Astrocyte (in vitro differentiated cells and primary cell): ENCODE measurements at regions not wholly inside any gene's neighbourhood (a gene's known extent, or its start where the extent isn't known, plus 50 kb on each side); places are given as distances from the start of the nearest gene placed in this dataset.

Source experiments
- DNase-seq: peaks from one replicate; pipeline ENCODE4 v3.0.0-alpha.2; 2010; ENCODE audit warnings: low read depth
- FAIRE-seq: peaks from 2 replicates; lab custom pipeline; 2011; peaks lifted over from hg19 to GRCh38; lab: Jason Lieb, UNC
- H2AFZ ChIP-seq: 2 replicates; pipeline ENCODE4 v1.6.0; 2012; ENCODE audit warnings: low read depth, low read length, inconsistent platforms
- H3K27ac ChIP-seq: 2 replicates; pipeline ENCODE4 v1.5.1; 2011; ENCODE audit warnings: low read depth, low read length, inconsistent platforms
- H3K27me3 ChIP-seq: 2 replicates; pipeline ENCODE4 v1.6.0; 2011; ENCODE audit warnings: low read length, inconsistent platforms; ENCODE audit not compliant: insufficient read depth
- H3K36me3 ChIP-seq: 2 replicates; pipeline ENCODE4 v1.5.1; 2011; ENCODE audit warnings: low read length, inconsistent platforms; ENCODE audit not compliant: insufficient read depth
- H3K4me1 ChIP-seq: 2 replicates; pipeline ENCODE4 v1.5.1; 2011; ENCODE audit warnings: low read length, inconsistent platforms; ENCODE audit not compliant: insufficient read depth
- H3K4me2 ChIP-seq: 2 replicates; pipeline ENCODE4 v1.6.0; 2012; ENCODE audit warnings: low read length, inconsistent platforms
- H3K4me3 ChIP-seq: 2 replicates; pipeline ENCODE4 v1.5.1; 2011; ENCODE audit warnings: low read depth, mild to moderate bottlenecking, low read length, inconsistent platforms; ENCODE audit not compliant: insufficient read depth
- H3K79me2 ChIP-seq: 2 replicates; pipeline ENCODE4 v1.6.0; 2012; ENCODE audit warnings: mild to moderate bottlenecking, low read length, inconsistent platforms; ENCODE audit not compliant: insufficient read depth
- H3K9ac ChIP-seq: 2 replicates; pipeline ENCODE4 v1.6.0; 2012; ENCODE audit warnings: mild to moderate bottlenecking, low read length, inconsistent platforms
- H3K9me3 ChIP-seq: 2 replicates; pipeline ENCODE4 v1.5.1; 2012; ENCODE audit warnings: low read depth, mild to moderate bottlenecking, low read length, inconsistent platforms; ENCODE audit not compliant: insufficient read depth
- H4K20me1 ChIP-seq: 2 replicates; pipeline ENCODE4 v1.6.0; 2012; ENCODE audit warnings: low read length, inconsistent platforms; ENCODE audit not compliant: insufficient read depth
- H3K27ac Mint-ChIP-seq: one replicate; pipeline ENCODE4 v1.8.0; 2021; ENCODE audit warnings: mild to moderate bottlenecking, mixed read lengths; ENCODE audit not compliant: unreplicated experiment
- H3K27me3 Mint-ChIP-seq: one replicate; pipeline ENCODE4 v1.8.0; 2021; ENCODE audit warnings: low read depth, mixed read lengths; ENCODE audit not compliant: unreplicated experiment
- H3K36me3 Mint-ChIP-seq: one replicate; pipeline ENCODE4 v1.8.0; 2021; ENCODE audit warnings: low read depth, mixed read lengths; ENCODE audit not compliant: unreplicated experiment
- H3K4me1 Mint-ChIP-seq: one replicate; pipeline ENCODE4 v1.8.0; 2021; ENCODE audit warnings: low read depth, mixed read lengths; ENCODE audit not compliant: unreplicated experiment
- H3K4me3 Mint-ChIP-seq: one replicate; pipeline ENCODE4 v1.8.0; 2021; ENCODE audit warnings: mild to moderate bottlenecking, moderate library complexity, mixed read lengths; ENCODE audit not compliant: unreplicated experiment
- H3K9me3 Mint-ChIP-seq: one replicate; pipeline ENCODE4 v1.8.0; 2021; ENCODE audit warnings: mild to moderate bottlenecking, mixed read lengths; ENCODE audit not compliant: unreplicated experiment
- EZH2 ChIP-seq: IDR thresholded peaks from 2 replicates; pipeline ENCODE4 v1.6.1; 2012; ENCODE audit warnings: mild to moderate bottlenecking, low read length, inconsistent platforms; ENCODE audit not compliant: insufficient read depth
- TF ChIP-seq, protein P1 (sequence below): IDR thresholded peaks from 2 replicates; pipeline ENCODE4 v1.5.1; 2011; ENCODE audit warnings: low read depth, mild to moderate bottlenecking, inconsistent platforms, low read length, moderate library complexity; ENCODE audit not compliant: insufficient read depth

DNA sequence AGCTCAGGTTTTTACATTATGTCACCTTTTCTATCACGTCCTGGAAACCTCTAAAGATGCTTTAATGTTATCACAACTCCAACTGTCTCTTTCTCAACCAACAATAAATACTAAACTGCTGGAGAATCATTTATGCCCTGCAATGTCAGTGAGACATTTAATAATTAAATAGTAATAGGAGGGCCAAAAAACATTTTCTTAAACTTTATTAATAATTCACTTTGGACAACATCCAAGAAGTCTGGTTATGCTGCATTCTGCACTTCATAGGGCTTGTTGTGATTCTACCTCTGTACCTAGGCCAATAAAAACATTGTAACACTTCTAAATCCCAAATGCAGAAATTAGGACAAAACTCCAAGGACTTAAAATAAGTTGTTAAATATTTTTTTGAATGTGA, 420.4 kb upstream of the LRRTM1 start:
- no peaks in the 10 kb centered on the region for H3K36me3 Mint-ChIP-seq
- FAIRE-seq: no peak
- Histone ChIP-seq H3K4me2 (no peak overlapping the region), H3K79me2 (no peaks in the 10 kb centered on the region), H3K9me3 (peaks cover 8% of the 10 kb centered on the region), H3K27me3 (no peaks in the 10 kb centered on the region), H4K20me1 (no peaks in the 10 kb centered on the region), H3K4me3 (no peak overlapping the region), H3K27ac (no peak overlapping the region), H3K9ac (no peak overlapping the region), H3K4me1 (no peaks in the 10 kb centered on the region), H2AFZ (no peak overlapping the region), H3K36me3 (no peaks in the 10 kb centered on the region)
- no peak for DNase-seq
- TF ChIP-seq EZH2: no peak
- TF ChIP-seq, protein P1, sequence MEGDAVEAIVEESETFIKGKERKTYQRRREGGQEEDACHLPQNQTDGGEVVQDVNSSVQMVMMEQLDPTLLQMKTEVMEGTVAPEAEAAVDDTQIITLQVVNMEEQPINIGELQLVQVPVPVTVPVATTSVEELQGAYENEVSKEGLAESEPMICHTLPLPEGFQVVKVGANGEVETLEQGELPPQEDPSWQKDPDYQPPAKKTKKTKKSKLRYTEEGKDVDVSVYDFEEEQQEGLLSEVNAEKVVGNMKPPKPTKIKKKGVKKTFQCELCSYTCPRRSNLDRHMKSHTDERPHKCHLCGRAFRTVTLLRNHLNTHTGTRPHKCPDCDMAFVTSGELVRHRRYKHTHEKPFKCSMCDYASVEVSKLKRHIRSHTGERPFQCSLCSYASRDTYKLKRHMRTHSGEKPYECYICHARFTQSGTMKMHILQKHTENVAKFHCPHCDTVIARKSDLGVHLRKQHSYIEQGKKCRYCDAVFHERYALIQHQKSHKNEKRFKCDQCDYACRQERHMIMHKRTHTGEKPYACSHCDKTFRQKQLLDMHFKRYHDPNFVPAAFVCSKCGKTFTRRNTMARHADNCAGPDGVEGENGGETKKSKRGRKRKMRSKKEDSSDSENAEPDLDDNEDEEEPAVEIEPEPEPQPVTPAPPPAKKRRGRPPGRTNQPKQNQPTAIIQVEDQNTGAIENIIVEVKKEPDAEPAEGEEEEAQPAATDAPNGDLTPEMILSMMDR: no peak
- no peak overlapping the region for H3K27ac Mint-ChIP-seq
- H3K4me1 Mint-ChIP-seq: no peaks in the 10 kb centered on the region
- no peaks in the 10 kb centered on the region for H3K27me3 Mint-ChIP-seq
- H3K9me3 Mint-ChIP-seq: no peaks in the 10 kb centered on the region
- H3K4me3 Mint-ChIP-seq: no peak overlapping the region

DNA sequence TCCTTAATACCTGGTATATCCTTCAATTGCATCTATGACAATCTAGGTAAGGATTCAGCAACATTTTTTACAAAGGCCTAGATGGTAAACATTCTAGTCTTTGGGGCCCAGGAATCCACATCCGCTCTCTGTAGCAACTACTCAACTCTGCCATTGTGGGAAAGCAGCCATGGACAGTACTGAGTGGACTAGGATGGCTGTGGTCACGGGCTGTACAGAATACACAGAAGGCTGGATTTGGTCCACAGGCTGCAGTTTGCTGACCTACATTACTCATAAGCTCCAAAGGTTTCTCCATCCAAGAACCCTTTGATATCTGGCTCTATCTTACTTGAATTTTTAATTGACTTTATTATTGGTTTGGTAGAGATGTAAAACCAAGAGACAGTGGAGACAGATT, 418.3 kb upstream of the LRRTM1 start:
- Mint-ChIP-seq H3K36me3 (no peaks in the 10 kb centered on the region), H3K27ac (no peak overlapping the region), H3K4me1 (no peaks in the 10 kb centered on the region), H3K4me3 (no peak overlapping the region), H3K27me3 (no peaks in the 10 kb centered on the region), H3K9me3 (no peaks in the 10 kb centered on the region)
- no peak for TF ChIP-seq EZH2
- TF ChIP-seq, protein P1: no peak
- no peaks in the 10 kb centered on the region for H3K27me3 ChIP-seq
- H3K9ac ChIP-seq: no peak overlapping the region
- no peaks in the 10 kb centered on the region for H3K36me3 ChIP-seq
- no peak for DNase-seq
- H3K79me2 ChIP-seq: no peaks in the 10 kb centered on the region
- no peak for FAIRE-seq
- H2AFZ ChIP-seq: no peak overlapping the region
- H3K27ac ChIP-seq: no peak overlapping the region
- H3K9me3 ChIP-seq: peaks cover 5% of the 10 kb centered on the region
- H3K4me1 ChIP-seq: no peaks in the 10 kb centered on the region
- no peak overlapping the region for H3K4me3 ChIP-seq
- H4K20me1 ChIP-seq: no peaks in the 10 kb centered on the region
- H3K4me2 ChIP-seq: no peak overlapping the region

- no peaks in the 10 kb centered on the region for H3K4me1 ChIP-seq
- no peak overlapping the region for H2AFZ ChIP-seq
- Mint-ChIP-seq H3K27me3 (no peaks in the 10 kb centered on the region), H3K9me3 (no peaks in the 10 kb centered on the region), H3K36me3 (no peaks in the 10 kb centered on the region), H3K27ac (no peak overlapping the region), H3K4me3 (no peak overlapping the region), H3K4me1 (no peaks in the 10 kb centered on the region)
- no peaks in the 10 kb centered on the region for H3K36me3 ChIP-seq
- H3K9me3 ChIP-seq: peaks cover 3% of the 10 kb centered on the region
- no peaks in the 10 kb centered on the region for H3K27me3 ChIP-seq
- H3K4me3 ChIP-seq: no peak overlapping the region
- DNase-seq: no peak
- H4K20me1 ChIP-seq: no peaks in the 10 kb centered on the region
- TF ChIP-seq, protein P1: no peak
- TF ChIP-seq EZH2: no peak
- H3K4me2 ChIP-seq: no peak overlapping the region
- H3K9ac ChIP-seq: no peak overlapping the region
- H3K79me2 ChIP-seq: no peaks in the 10 kb centered on the region
- no peak overlapping the region for H3K27ac ChIP-seq
- no peak for FAIRE-seq
These were observed 415.1 kb upstream of the LRRTM1 start for GRCh38 chr2:80719607-80720006.
